ENCODE measurements at regions not wholly inside any gene's neighbourhood (a gene's known extent, or its start where the extent isn't known, plus 50 kb on each side); places are given as distances from the start of the nearest gene placed in this dataset.

DNA sequence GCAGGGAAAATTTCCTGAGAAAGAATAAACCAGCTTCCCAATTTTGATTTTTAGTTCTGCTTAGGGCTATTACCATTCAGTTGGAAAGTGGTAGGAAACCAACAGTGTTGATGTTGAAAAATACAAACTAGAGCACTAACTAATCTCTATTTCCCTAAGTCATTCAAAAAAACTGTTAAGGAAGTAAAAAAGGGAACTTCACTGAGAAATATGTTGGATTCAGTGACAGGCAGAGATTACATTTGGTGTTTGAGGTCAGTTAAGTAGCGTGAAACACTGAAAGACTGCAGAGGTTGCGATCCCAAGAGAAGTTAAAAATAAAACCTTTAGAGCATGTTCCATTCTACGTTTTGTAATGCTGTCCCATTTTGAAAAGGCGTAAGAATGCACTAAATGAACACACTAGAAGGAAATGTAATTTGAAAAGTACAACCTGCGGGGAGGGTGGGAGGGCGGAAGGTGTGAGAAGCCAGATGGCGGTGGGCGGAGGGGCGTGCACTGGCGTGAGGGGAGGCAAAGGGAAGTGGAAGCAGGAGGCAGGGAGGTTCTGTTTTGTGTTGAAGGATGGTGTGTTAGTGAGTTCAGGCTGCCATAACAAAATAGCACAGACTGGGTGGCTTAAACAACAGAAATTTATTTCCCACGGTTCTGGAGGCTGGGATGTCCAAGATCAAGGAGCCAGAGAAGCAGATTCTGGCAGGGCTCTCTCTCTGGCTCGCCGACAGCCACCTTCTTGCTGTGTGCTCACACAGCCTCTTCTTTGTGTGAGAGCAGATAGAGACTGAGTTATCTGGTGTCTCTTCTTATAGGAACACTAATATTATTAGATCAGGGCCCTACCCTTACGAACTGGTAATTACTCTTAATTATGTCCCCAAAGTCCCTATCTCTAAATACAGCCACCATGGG is 94.3 kb upstream of the KCTD1 start:
- Histone ChIP-seq H3K27ac (ENCODE audit: low read depth in 2 of 2, low read length in 1 of 2) (no peak overlapping the region), H3K9me3 (no peaks in the 10 kb centered on the region), H3K4me3 (ENCODE audit: low read depth in 2 of 2, low read length in 1 of 2) (no peak overlapping the region), H2AFZ (ENCODE audit: low read depth) (no peak overlapping the region), H3K36me3 (replicated peaks in 1 of 2; ENCODE audit: control insufficient read depth in 1 of 2, insufficient read depth in 2 of 2, low read length in 1 of 2) (no peaks in the 10 kb centered on the region), H3K9ac (no peak overlapping the region), H3K27me3 (ENCODE audit: insufficient read depth) (no peaks in the 10 kb centered on the region), H3K4me2 (no peak overlapping the region), H4K20me1 (ENCODE audit: insufficient read depth) (no peaks in the 10 kb centered on the region), H3F3A (replicated peaks; ENCODE audit: insufficient read depth) (no peaks in the 10 kb centered on the region), H3K9me2 (no peaks in the 10 kb centered on the region), H3K79me2 (ENCODE audit: insufficient read depth) (no peaks in the 10 kb centered on the region), H3K4me1 (ENCODE audit: control insufficient read depth in 1 of 2, insufficient read depth in 2 of 2, low read depth in 1 of 2, low read length in 1 of 2) (no peaks in the 10 kb centered on the region; a peak in 1 of 4 replicates)
- no peak for DNase-seq
- TF ChIP-seq, protein P1, sequence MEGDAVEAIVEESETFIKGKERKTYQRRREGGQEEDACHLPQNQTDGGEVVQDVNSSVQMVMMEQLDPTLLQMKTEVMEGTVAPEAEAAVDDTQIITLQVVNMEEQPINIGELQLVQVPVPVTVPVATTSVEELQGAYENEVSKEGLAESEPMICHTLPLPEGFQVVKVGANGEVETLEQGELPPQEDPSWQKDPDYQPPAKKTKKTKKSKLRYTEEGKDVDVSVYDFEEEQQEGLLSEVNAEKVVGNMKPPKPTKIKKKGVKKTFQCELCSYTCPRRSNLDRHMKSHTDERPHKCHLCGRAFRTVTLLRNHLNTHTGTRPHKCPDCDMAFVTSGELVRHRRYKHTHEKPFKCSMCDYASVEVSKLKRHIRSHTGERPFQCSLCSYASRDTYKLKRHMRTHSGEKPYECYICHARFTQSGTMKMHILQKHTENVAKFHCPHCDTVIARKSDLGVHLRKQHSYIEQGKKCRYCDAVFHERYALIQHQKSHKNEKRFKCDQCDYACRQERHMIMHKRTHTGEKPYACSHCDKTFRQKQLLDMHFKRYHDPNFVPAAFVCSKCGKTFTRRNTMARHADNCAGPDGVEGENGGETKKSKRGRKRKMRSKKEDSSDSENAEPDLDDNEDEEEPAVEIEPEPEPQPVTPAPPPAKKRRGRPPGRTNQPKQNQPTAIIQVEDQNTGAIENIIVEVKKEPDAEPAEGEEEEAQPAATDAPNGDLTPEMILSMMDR (IDR thresholded peaks at IDR 0.05) = no peak
- no peak for TF ChIP-seq EP300 (IDR thresholded peaks at IDR 0.05; ENCODE audit: borderline replicate concordance in 1 of 2, low read depth in 1 of 2, low read length in 1 of 2)
- POLR2A ChIA-PET = no interaction called here
- CTCF ChIA-PET = no interaction called here
- WGBS (ENCODE audit: low lambda C conversion rate) = 80% methylated on average over 14 of the region's 14 CpGs

DNA sequence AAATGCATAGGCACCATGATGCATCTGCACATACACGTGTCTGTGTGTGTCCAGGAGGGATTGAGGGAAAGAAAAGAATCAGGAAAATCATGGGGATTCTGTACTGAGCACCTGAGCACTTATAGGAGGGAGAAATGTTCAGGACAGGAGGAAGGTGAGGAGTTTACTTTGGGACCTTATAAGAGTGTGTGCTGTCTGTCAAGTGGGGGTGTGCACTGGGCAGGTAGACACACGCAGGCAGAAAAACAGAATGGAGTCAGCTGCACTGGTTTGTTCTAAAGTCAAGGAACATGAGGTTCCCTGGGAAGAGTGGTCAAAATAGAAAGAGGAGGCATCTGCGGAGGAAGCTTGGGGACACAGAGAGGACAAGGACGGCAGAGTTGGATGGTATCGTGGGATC is 92.2 kb upstream of the KCTD1 start:
- H3K27me3 ChIP-seq (ENCODE audit: insufficient read depth) = no peaks in the 10 kb centered on the region
- no peak overlapping the region for H3K4me3 ChIP-seq (ENCODE audit: low read depth in 2 of 2, low read length in 1 of 2)
- H3K27ac ChIP-seq (ENCODE audit: low read depth in 2 of 2, low read length in 1 of 2) = no peak overlapping the region
- H3K79me2 ChIP-seq (ENCODE audit: insufficient read depth) = no peaks in the 10 kb centered on the region
- no peak overlapping the region for H3K9ac ChIP-seq
- H3K4me1 ChIP-seq (ENCODE audit: control insufficient read depth in 1 of 2, insufficient read depth in 2 of 2, low read depth in 1 of 2, low read length in 1 of 2) = peaks cover 0 to 4% of the 10 kb centered on the region in 2 experiments; a peak in 1 of 4 replicates
- no peaks in the 10 kb centered on the region for H3K9me2 ChIP-seq
- H3K36me3 ChIP-seq (replicated peaks in 1 of 2; ENCODE audit: control insufficient read depth in 1 of 2, insufficient read depth in 2 of 2, low read length in 1 of 2) = no peaks in the 10 kb centered on the region
- CTCF ChIA-PET = interaction anchor here (0.7 to 1.2 kb wide), 2 partner anchors 9 to 19 kb away, joined by 3 to 4 read pairs; no protein-coding TSS in a partner anchor
- H3F3A ChIP-seq (replicated peaks; ENCODE audit: insufficient read depth) = no peaks in the 10 kb centered on the region
- no peak overlapping the region for H2AFZ ChIP-seq (ENCODE audit: low read depth)
- 83% methylated on average over 5 of the region's 5 CpGs for WGBS (ENCODE audit: low lambda C conversion rate)
- no peak for DNase-seq
- TF ChIP-seq FOXJ3 (CRISPR knock-in tag; IDR thresholded peaks at IDR 0.05) = no peak
- no peak for TF ChIP-seq MEF2A (IDR thresholded peaks at IDR 0.05; ENCODE audit: borderline replicate concordance, low read depth)
- TF ChIP-seq MXI1 (IDR thresholded peaks at IDR 0.05; ENCODE audit: low read depth, low read length) = no peak
- TF ChIP-seq TCF12 (IDR thresholded peaks at IDR 0.05) = no peak
- no peak for TF ChIP-seq EP300 (IDR thresholded peaks at IDR 0.05; ENCODE audit: borderline replicate concordance in 1 of 2, low read depth in 1 of 2, low read length in 1 of 2)
- TF ChIP-seq POLR2AphosphoS5 (IDR thresholded peaks at IDR 0.05; ENCODE audit: low read depth, low read length) = no peak
- TF ChIP-seq GATA2 (CRISPR knock-in tag; IDR thresholded peaks at IDR 0.05) = no peak
- no peak for TF ChIP-seq RFX5 (IDR thresholded peaks at IDR 0.05; ENCODE audit: low read length)
- no peak for TF ChIP-seq ZBTB33 (IDR thresholded peaks at IDR 0.05; ENCODE audit: borderline replicate concordance, low read depth)
- no peak for TF ChIP-seq SMC3 (IDR thresholded peaks at IDR 0.05; ENCODE audit: low read depth, low read length)
- TF ChIP-seq, protein P2, sequence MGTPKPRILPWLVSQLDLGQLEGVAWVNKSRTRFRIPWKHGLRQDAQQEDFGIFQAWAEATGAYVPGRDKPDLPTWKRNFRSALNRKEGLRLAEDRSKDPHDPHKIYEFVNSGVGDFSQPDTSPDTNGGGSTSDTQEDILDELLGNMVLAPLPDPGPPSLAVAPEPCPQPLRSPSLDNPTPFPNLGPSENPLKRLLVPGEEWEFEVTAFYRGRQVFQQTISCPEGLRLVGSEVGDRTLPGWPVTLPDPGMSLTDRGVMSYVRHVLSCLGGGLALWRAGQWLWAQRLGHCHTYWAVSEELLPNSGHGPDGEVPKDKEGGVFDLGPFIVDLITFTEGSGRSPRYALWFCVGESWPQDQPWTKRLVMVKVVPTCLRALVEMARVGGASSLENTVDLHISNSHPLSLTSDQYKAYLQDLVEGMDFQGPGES (IDR thresholded peaks at IDR 0.05; ENCODE audit: low read depth, low read length) = no peak
- TF ChIP-seq GABPA (IDR thresholded peaks at IDR 0.05; ENCODE audit: low read depth) = no peak
- no peak for TF ChIP-seq USF1 (IDR thresholded peaks at IDR 0.05; ENCODE audit: borderline replicate concordance, low read depth)
- TF ChIP-seq, protein P3, sequence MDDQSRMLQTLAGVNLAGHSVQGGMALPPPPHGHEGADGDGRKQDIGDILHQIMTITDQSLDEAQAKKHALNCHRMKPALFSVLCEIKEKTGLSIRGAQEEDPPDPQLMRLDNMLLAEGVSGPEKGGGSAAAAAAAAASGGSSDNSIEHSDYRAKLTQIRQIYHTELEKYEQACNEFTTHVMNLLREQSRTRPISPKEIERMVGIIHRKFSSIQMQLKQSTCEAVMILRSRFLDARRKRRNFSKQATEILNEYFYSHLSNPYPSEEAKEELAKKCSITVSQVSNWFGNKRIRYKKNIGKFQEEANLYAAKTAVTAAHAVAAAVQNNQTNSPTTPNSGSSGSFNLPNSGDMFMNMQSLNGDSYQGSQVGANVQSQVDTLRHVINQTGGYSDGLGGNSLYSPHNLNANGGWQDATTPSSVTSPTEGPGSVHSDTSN (IDR thresholded peaks at IDR 0.05) = no peak
- TF ChIP-seq TEAD4 (IDR thresholded peaks at IDR 0.05; ENCODE audit: borderline replicate concordance, insufficient read depth) = no peak
- POLR2A ChIA-PET = no interaction called here
- H4K20me1 ChIP-seq (ENCODE audit: insufficient read depth) = no peaks in the 10 kb centered on the region
- no peak overlapping the region for H3K4me2 ChIP-seq
- H3K9me3 ChIP-seq = no peaks in the 10 kb centered on the region

Measured in SK-N-SH (cell line).